GM12878 (cell line): ENCODE measurements at regions not wholly inside any gene's neighbourhood (a gene's known extent, or its start where the extent isn't known, plus 50 kb on each side); places are given as distances from the start of the nearest gene placed in this dataset.

ENCODE experiments used
- ATAC-seq: fragments of 200-7000 bp; cut with Tn5 transposase; 3 replicates; pipeline ENCODE4 v1.9.1; 2020; ENCODE audit warnings: mild to moderate bottlenecking, moderate library complexity
- BruUV-seq: library from RNA; stranded (reverse); fragments of 400-500 nt; replicated peaks from 2 replicates; lab custom pipeline; 2021; lab: Mats Ljungman, UMichigan
- CTCF ChIA-PET: fragments of 300-600 bp; sonication (Branson Sonifier 250); formaldehyde crosslinking; extraction: SDS; loops from one replicate; lab custom pipeline; 2021; ENCODE audit warnings: inconsistent platforms; lab: Yijun Ruan, JAX
- POLR2A ChIA-PET: fragments of 350-600 bp; formaldehyde crosslinking; extraction: SDS; loops from one replicate; lab custom pipeline; 2021; ENCODE audit warnings: inconsistent platforms; lab: Charles Lee
- RAD21 ChIA-PET: fragments of 300-600 bp; sonication (Branson Sonifier 250); formaldehyde crosslinking; loops from one replicate; lab custom pipeline; 2023; ENCODE audit warnings: antibody characterized with exemption; ENCODE audit not compliant: unreplicated experiment; lab: Charles Lee
- SMC1A ChIA-PET: fragments of 300-600 bp; sonication (Branson Sonifier 250); formaldehyde crosslinking; loops from one replicate; lab custom pipeline; 2023; ENCODE audit not compliant: unreplicated experiment, uncharacterized antibody; lab: Charles Lee
- DNase-seq: peaks from one replicate; pipeline ENCODE4 v3.0.0-alpha.2; 2011; ENCODE audit warnings: low read depth, low spot score
- FAIRE-seq: peaks from 3 replicates; lab custom pipeline; 2011; peaks lifted over from hg19 to GRCh38; lab: Jason Lieb, UNC
- H2AFZ ChIP-seq: 2 replicates; pipeline ENCODE4 v1.6.0; 2011; ENCODE audit warnings: low read depth, low read length, control low read depth; ENCODE audit not compliant: control insufficient read depth
- H3K27ac ChIP-seq: 2 replicates; pipeline ENCODE4 v1.5.1; 2011; ENCODE audit warnings: control low read depth; ENCODE audit not compliant: control insufficient read depth, insufficient read depth
- H3K27me3 ChIP-seq, 2 experiments: replicated peaks in 1 of 2; 2 replicates each; pipeline versions ENCODE4 v1.6.0 to v1.6.1; 2011; ENCODE audit warnings: low read length in 1 of 2; ENCODE audit not compliant: control insufficient read depth in 2 of 2, insufficient read depth in 2 of 2
- H3K36me3 ChIP-seq, 2 experiments: 2 replicates each; pipeline ENCODE4 v1.5.1; 2011; ENCODE audit warnings: low read length in 1 of 2; ENCODE audit not compliant: control insufficient read depth in 2 of 2, insufficient read depth in 2 of 2
- H3K4me1 ChIP-seq: 2 replicates; pipeline ENCODE4 v1.6.1; 2011; ENCODE audit warnings: mild to moderate bottlenecking, low read length, moderate library complexity, mixed read lengths; ENCODE audit not compliant: control insufficient read depth, insufficient read depth
- H3K4me2 ChIP-seq: 2 replicates; pipeline ENCODE4 v1.6.0; 2011; ENCODE audit warnings: control low read depth; ENCODE audit not compliant: control insufficient read depth, insufficient read depth
- H3K4me3 ChIP-seq: fragments of 200-600 bp; sonication (generic); 2 replicates; pipeline ENCODE4 v1.5.1; 2016
- H3K79me2 ChIP-seq: 2 replicates; pipeline ENCODE4 v1.6.0; 2011; ENCODE audit warnings: low read length; ENCODE audit not compliant: control insufficient read depth, insufficient read depth
- H3K9ac ChIP-seq: 2 replicates; pipeline ENCODE4 v1.8.0; 2011; ENCODE audit warnings: low read length, control low read depth, mixed read lengths; ENCODE audit not compliant: control insufficient read depth, insufficient read depth
- H3K9me3 ChIP-seq: replicated peaks from 3 replicates; pipeline ENCODE4 v1.5.1; 2011; ENCODE audit warnings: mild to moderate bottlenecking, low read length; ENCODE audit not compliant: control insufficient read depth, insufficient read depth
- H4K20me1 ChIP-seq: 2 replicates; pipeline ENCODE4 v1.6.0; 2011; ENCODE audit not compliant: control insufficient read depth, insufficient read depth
- BACH1 ChIP-seq: fragments of 450-650 bp; IDR thresholded peaks from 2 replicates; pipeline ENCODE4 v1.6.1; 2017; ENCODE audit warnings: mild to moderate bottlenecking, borderline replicate concordance
- FOXK2 ChIP-seq: fragments of 450-650 bp; IDR thresholded peaks from 2 replicates; pipeline ENCODE4 v1.6.1; 2017; ENCODE audit warnings: mild to moderate bottlenecking, moderate library complexity
- GATAD2B ChIP-seq: fragments of 450-650 bp; conservative IDR thresholded peaks from 2 replicates; pipeline ENCODE4 v1.6.1; 2017; ENCODE audit warnings: low read depth, mild to moderate bottlenecking, moderate library complexity
- IKZF1 ChIP-seq: fragments of 450-650 bp; conservative IDR thresholded peaks from 2 replicates; pipeline ENCODE4 v1.6.1; 2017; ENCODE audit warnings: antibody characterized with exemption, mild to moderate bottlenecking
- NFYB ChIP-seq: IDR thresholded peaks from 2 replicates; pipeline ENCODE4 v1.6.1; 2011; ENCODE audit warnings: low read depth, mild to moderate bottlenecking, low read length, improper control_type of control experiment, moderate library complexity; ENCODE audit not compliant: insufficient read depth
- TCF7 ChIP-seq: IDR thresholded peaks from 2 replicates; pipeline ENCODE4 v1.6.1; 2014; ENCODE audit warnings: antibody characterized with exemption, borderline replicate concordance
- YY1 ChIP-seq: IDR thresholded peaks from 2 replicates; pipeline ENCODE4 v1.6.1; 2011; ENCODE audit warnings: low read depth, mild to moderate bottlenecking, low read length
- WGBS: methylation state at CpG from one replicate; pipeline ENCODE4 v1.1.6; 2016; ENCODE audit warnings: low lambda C conversion rate; ENCODE audit not compliant: insufficient replicate concordance, insufficient coverage; ENCODE audit errors: missing lambda C conversion rate; 5-methylcytosine and 5-hydroxymethylcytosine counted together
- in situ Hi-C: fragments of 300-500 bp; cut with MboI; formaldehyde crosslinking; loops from 9 replicates; pipeline ENCODE4 v1.14.3; 2018; ENCODE audit warnings: mixed read lengths
- intact Hi-C: fragments of 100-400 bp; cut with micrococcal nuclease; formaldehyde crosslinking; loops from one replicate; pipeline ENCODE4 v1.14.2; 2022; ENCODE audit not compliant: unreplicated experiment
- TF ChIP-seq, protein P1 (sequence below): IDR thresholded peaks from 2 replicates; pipeline ENCODE4 v1.6.1; 2012; ENCODE audit warnings: low read depth, low read length, improper control_type of control experiment
- TF ChIP-seq, protein P2 (sequence below): fragments of 450-650 bp; IDR thresholded peaks from 2 replicates; pipeline ENCODE4 v1.6.1; 2017; ENCODE audit warnings: mild to moderate bottlenecking, low read depth, inconsistent platforms; ENCODE audit not compliant: poor library complexity, severe bottlenecking
- TF ChIP-seq, protein P3 (sequence below): IDR thresholded peaks from 2 replicates; pipeline ENCODE4 v1.6.1; 2012; ENCODE audit warnings: low read depth, low read length, improper control_type of control experiment
- TF ChIP-seq, protein P4 (sequence below): IDR thresholded peaks from 2 replicates; pipeline ENCODE4 v1.6.1; 2011; ENCODE audit warnings: borderline replicate concordance, low read depth, mild to moderate bottlenecking, moderate library complexity, low read length; ENCODE audit not compliant: insufficient read depth, poor library complexity, severe bottlenecking
- TF ChIP-seq, protein P5 (sequence below): fragments of 450-650 bp; IDR thresholded peaks from 2 replicates; pipeline ENCODE4 v1.6.1; 2017; ENCODE audit warnings: mild to moderate bottlenecking, moderate library complexity
- TF ChIP-seq, protein P6 (sequence below): fragments of 450-650 bp; IDR thresholded peaks from 2 replicates; pipeline ENCODE4 v1.6.1; 2016; ENCODE audit warnings: mild to moderate bottlenecking

DNA sequence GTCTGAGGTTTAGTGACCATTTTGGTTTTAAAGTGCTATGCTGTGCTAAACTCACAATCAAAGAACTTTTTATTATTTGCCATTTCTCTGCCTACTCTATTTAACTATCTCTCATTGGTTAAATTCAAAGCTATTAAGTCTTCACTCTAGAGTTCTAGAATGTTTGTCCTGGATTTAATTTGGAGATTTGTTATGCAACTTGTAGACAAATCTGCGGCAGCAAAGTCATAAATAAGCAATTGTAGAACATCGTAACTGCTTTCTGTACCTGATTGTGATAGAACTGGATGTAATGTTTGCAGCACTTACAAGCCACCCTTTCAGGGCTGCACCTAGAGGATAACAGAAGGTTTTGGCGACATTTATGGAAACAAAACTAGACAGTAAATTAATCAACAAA is 566.5 kb upstream of the ADGRL2 start (continued):
- no peak for TF ChIP-seq GATAD2B
- TF ChIP-seq, protein P1, sequence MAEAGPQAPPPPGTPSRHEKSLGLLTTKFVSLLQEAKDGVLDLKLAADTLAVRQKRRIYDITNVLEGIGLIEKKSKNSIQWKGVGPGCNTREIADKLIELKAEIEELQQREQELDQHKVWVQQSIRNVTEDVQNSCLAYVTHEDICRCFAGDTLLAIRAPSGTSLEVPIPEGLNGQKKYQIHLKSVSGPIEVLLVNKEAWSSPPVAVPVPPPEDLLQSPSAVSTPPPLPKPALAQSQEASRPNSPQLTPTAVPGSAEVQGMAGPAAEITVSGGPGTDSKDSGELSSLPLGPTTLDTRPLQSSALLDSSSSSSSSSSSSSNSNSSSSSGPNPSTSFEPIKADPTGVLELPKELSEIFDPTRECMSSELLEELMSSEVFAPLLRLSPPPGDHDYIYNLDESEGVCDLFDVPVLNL: no peak
- TF ChIP-seq YY1: no peak
- TF ChIP-seq IKZF1: no peak
- no peak for TF ChIP-seq FOXK2
- TF ChIP-seq, protein P2, sequence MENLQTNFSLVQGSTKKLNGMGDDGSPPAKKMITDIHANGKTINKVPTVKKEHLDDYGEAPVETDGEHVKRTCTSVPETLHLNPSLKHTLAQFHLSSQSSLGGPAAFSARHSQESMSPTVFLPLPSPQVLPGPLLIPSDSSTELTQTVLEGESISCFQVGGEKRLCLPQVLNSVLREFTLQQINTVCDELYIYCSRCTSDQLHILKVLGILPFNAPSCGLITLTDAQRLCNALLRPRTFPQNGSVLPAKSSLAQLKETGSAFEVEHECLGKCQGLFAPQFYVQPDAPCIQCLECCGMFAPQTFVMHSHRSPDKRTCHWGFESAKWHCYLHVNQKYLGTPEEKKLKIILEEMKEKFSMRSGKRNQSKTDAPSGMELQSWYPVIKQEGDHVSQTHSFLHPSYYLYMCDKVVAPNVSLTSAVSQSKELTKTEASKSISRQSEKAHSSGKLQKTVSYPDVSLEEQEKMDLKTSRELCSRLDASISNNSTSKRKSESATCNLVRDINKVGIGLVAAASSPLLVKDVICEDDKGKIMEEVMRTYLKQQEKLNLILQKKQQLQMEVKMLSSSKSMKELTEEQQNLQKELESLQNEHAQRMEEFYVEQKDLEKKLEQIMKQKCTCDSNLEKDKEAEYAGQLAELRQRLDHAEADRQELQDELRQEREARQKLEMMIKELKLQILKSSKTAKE: no peak
- no peak for TF ChIP-seq BACH1

DNA sequence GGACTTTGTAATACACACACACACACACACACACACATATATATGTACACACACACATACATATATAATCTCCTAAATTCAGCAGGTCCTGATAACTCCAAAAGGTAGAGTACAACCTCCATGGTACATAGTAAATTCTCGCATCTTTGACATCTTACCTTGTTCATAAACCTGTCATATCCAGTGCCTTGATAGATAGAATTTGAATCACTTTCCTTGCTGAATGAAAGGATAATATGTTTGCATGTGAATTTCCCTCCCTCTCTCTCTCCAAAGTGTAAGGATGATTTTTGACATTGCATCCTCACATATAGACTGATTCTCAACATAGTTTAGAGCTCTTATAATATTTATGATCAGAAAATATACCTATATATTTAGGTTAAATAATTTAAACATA is 567.1 kb upstream of the ADGRL2 start:
- in situ Hi-C loops (no loop called here), intact Hi-C loops (no loop called here)
- H3K27me3 ChIP-seq: no peaks in the 10 kb centered on the region
- no peaks in the 10 kb centered on the region for H3K79me2 ChIP-seq
- H3K9ac ChIP-seq: no peak overlapping the region
- ChIA-PET CTCF (interaction anchor here (1.5 kb wide), 1 partner anchor 9 kb away, joined by 4 read pairs; no protein-coding TSS in a partner anchor), SMC1A (no interaction called here), RAD21 (no interaction called here), POLR2A (no interaction called here)
- BruUV-seq: no TSS peak
- H3K4me2 ChIP-seq: no peak overlapping the region
- no peak overlapping the region for H2AFZ ChIP-seq
- WGBS: 35% methylated on average over 1 of the region's 1 CpG
- FAIRE-seq (no peak), DNase-seq (no peak), ATAC-seq (no peak)
- H3K36me3 ChIP-seq: no peaks in the 10 kb centered on the region
- no peak overlapping the region for H3K4me3 ChIP-seq
- H3K9me3 ChIP-seq: no peaks in the 10 kb centered on the region
- no peaks in the 10 kb centered on the region for H4K20me1 ChIP-seq
- H3K4me1 ChIP-seq: no peaks in the 10 kb centered on the region
- H3K27ac ChIP-seq: no peak overlapping the region
- TF ChIP-seq, protein P3, sequence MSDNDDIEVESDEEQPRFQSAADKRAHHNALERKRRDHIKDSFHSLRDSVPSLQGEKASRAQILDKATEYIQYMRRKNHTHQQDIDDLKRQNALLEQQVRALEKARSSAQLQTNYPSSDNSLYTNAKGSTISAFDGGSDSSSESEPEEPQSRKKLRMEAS: no peak
- TF ChIP-seq NFYB: no peak
- TF ChIP-seq, protein P4, sequence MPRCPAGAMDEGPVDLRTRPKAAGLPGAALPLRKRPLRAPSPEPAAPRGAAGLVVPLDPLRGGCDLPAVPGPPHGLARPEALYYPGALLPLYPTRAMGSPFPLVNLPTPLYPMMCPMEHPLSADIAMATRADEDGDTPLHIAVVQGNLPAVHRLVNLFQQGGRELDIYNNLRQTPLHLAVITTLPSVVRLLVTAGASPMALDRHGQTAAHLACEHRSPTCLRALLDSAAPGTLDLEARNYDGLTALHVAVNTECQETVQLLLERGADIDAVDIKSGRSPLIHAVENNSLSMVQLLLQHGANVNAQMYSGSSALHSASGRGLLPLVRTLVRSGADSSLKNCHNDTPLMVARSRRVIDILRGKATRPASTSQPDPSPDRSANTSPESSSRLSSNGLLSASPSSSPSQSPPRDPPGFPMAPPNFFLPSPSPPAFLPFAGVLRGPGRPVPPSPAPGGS: no peak
- TF ChIP-seq, protein P5, sequence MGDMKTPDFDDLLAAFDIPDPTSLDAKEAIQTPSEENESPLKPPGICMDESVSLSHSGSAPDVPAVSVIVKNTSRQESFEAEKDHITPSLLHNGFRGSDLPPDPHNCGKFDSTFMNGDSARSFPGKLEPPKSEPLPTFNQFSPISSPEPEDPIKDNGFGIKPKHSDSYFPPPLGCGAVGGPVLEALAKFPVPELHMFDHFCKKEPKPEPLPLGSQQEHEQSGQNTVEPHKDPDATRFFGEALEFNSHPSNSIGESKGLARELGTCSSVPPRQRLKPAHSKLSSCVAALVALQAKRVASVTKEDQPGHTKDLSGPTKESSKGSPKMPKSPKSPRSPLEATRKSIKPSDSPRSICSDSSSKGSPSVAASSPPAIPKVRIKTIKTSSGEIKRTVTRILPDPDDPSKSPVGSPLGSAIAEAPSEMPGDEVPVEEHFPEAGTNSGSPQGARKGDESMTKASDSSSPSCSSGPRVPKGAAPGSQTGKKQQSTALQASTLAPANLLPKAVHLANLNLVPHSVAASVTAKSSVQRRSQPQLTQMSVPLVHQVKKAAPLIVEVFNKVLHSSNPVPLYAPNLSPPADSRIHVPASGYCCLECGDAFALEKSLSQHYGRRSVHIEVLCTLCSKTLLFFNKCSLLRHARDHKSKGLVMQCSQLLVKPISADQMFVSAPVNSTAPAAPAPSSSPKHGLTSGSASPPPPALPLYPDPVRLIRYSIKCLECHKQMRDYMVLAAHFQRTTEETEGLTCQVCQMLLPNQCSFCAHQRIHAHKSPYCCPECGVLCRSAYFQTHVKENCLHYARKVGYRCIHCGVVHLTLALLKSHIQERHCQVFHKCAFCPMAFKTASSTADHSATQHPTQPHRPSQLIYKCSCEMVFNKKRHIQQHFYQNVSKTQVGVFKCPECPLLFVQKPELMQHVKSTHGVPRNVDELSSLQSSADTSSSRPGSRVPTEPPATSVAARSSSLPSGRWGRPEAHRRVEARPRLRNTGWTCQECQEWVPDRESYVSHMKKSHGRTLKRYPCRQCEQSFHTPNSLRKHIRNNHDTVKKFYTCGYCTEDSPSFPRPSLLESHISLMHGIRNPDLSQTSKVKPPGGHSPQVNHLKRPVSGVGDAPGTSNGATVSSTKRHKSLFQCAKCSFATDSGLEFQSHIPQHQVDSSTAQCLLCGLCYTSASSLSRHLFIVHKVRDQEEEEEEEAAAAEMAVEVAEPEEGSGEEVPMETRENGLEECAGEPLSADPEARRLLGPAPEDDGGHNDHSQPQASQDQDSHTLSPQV: no peak
- TF ChIP-seq, protein P6, sequence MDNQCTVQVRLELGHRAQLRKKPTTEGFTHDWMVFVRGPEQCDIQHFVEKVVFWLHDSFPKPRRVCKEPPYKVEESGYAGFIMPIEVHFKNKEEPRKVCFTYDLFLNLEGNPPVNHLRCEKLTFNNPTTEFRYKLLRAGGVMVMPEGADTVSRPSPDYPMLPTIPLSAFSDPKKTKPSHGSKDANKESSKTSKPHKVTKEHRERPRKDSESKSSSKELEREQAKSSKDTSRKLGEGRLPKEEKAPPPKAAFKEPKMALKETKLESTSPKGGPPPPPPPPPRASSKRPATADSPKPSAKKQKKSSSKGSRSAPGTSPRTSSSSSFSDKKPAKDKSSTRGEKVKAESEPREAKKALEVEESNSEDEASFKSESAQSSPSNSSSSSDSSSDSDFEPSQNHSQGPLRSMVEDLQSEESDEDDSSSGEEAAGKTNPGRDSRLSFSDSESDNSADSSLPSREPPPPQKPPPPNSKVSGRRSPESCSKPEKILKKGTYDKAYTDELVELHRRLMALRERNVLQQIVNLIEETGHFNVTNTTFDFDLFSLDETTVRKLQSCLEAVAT: no peak
- TF ChIP-seq TCF7: no peak
